ENCODE measurements at regions not wholly inside any gene's neighbourhood (a gene's known extent, or its start where the extent isn't known, plus 50 kb on each side); places are given as distances from the start of the nearest gene placed in this dataset.
"Not testable (repeated sequence)": the region's sequence is repeated elsewhere in the genome, so short reads cannot be mapped to it uniquely, and the experiment has no call there.

DNA sequence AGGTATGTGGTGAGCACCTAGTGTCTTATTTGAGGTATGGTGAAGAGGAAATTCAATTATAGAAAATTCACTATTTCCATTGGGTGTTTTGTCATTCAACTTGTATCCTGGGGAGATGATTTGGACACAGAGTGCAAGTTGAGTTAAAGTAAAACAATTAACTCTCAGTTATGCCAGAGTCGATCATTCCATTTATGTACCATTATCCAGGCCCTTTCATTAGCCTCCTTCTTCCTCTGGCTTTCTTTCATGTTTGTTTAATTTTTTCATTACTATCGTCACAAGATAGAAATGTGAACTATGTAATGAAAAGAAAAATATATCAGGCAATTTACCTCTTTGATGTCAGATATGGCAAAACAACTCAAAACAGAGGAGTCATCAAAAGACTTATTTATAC lies 1347.2 kb upstream of the NUDT12 start:
- no peak for DNase-seq

DNA sequence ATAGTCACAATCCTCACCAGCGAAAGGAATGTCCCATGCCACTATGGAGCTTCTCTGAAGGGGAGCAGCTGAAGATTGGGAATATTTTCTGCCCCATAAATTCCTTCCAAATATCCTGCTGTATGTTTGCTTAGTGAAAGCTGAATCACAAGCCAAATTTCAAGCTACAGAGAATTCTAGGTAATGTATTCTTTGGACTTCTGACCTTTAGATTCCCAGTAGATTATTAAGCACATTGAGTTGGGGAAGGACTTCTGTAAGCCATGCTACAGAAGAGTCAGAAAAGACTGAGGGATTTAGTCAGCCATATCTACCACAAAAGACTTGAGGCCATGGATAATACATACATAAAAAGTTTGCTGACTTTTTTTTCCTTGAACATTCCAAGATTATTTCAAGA lies 1342.0 kb upstream of the NUDT12 start:
- DNase-seq = no peak

DNA sequence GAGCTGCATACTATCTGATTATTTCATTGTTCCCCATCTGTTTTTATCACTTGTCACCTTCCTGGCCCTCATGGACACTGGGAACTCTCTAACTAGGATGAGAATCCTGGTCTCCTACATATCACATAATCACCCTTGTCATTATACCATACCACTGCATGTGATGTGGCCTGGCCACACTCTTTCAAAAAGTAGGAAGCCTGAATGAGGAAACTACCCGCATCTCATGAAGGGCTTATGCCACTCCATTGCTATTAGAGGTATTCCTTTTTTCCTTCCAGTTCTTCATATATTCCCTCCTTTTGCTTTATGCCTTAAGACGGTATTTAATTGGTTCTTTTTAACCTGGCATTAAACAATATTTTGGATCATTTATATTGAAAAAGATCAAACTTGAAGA lies 1341.4 kb upstream of the NUDT12 start:
- DNase-seq = no peak

DNA sequence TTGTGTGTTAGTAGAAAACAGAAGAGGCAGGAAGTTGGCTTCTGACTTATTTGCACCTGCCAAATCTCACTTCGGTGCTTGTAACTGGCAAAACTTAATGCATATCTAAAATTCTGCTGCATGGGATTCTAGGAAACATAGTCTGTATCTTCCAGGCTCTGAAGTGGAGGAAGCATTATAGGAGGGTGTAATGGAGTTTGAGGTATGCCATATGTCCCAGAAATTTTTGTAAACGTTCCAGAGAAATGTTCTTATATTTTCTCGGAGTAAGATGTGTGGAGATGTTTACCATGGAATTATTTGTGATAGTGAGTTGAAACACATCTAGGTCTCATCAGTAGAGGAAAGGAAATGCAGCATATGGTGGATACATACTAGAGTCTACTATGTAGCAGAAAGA lies 1329.0 kb upstream of the NUDT12 start:
- no peak for DNase-seq

DNA sequence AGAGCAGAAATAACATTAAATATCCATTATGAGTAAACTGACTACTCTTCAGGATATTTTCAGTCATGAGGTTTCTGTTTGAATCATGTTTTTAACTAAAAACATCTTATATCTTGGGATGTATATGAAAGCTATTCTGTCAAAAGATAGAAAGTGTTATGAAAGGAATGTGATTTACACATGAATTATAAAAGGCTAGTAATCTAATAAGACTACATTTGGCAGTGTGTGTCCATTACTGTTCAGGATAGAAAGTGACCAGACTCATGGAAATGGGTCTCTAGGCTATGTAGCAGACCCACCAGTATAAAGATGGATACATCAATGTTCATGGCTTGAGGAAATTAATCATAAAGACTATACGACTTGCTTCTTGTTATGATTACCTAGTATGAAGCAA lies 1328.2 kb upstream of the NUDT12 start:
- DNase-seq = no peak

DNA sequence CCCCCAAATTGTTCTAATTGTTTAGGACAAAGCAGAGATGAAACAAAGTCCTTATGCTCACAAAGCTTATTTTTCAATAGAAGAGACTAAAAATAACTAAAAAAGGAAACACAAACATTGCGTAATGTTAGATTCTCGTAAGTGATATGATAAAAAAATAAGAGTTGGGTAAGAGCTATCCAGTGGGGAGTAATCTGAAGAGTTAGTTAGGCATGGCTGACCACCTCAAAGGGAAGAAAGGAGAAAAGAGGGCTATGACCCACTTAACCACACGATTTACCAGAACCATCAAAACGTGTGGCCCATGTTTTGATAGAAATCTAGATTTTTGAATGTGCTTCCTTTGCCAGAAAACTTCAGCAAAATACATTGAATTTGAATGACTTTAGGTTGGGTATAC lies 1296.8 kb upstream of the NUDT12 start:
- DNase-seq = no peak

DNA sequence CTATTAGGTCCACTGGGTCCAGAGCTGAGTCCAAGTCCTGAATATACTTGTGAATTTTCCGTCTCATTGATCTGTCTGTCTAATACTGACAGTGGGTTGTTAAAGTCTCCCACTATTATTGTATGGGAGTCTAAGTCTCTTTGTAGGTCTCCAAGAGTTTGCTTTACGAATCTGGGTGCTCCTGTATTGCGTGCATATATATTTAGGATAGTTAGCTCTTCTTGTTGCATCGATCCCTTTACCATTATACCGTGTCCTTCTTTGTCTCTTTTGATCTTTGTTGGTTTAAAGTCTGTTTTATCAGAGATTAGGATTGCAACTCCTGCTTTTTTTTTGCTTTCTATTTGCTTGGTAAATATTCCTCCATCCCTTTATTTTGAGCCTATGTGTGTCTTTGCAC lies 1289.5 kb upstream of the NUDT12 start:
- DNase-seq = not testable (repeated sequence)

DNA sequence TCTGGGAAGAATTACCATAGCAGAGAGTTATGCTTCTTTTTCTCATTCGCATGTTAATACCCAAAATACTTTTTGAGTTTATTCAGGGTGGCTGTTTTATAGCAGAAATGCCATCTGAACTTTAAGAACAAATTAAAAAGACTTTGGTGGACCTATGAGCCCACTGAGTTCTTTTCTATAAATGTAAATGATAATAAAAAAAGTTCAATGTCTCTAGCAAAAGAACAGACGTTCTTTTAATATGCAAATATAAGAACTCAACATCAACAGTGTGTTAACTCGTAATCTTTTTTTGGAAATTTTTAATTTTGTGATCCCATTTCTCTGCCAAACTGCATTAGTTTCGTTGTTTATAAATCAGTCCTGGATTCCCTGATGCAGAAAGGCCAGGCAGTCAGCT lies 1283.0 kb upstream of the NUDT12 start:
- no peak for DNase-seq

DNA sequence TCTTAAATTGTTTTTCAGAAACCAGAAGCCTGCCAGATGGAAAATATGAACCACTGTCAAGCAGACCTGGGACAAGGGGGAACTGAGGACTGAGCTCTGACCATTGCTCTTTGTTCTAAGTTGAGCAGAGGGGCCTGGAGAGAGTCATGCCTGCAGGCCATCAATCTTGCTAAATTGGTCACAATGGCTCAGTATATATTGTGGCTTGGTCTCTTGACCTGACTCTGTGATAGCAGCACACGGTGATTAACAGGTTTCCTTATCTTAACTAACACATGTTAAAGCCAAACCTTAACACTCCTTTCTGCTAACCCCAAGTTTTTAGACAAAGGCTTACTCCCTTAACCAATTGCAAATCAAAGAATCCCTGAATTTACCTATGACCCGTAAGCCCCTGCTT lies 1281.2 kb upstream of the NUDT12 start:
- DNase-seq = no peak

DNA sequence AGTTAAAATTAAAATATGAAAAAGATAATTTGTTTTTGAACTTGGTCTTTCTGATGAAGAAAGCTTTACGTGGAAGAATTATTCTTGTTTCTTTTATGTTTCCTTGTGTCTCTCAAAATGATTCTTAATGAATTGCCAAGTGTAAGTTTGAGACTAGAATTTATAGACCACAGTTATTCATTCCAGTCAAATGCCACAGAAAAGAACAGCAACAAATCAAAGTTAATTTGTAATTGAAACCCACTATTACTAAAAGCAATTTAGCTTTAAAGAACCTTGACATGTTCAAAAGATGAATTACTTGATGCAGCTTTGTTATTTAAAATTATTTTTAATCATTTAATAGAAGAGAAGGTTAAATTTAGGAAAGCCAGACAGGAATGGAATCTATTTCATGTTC lies 1277.7 kb upstream of the NUDT12 start:
- no peak for DNase-seq

DNA sequence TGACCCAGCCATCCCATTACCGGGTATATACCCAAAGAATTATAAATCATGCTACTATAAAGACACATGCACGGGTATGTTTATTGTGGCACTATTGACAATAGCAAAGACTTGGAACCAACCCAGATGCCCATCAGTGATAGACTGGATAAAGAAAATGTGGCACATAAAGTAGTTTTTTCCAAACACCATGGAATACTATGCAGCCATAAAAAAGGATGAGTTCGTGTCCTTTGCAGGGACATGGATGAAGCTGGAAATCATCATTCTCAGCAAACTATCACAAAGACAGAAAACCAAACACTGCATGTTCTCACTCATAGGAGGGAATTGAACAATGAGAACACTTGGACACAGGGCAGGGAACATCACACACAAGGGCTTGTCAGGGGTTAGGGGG lies 1268.9 kb upstream of the NUDT12 start:
- DNase-seq = not testable (repeated sequence)

DNA sequence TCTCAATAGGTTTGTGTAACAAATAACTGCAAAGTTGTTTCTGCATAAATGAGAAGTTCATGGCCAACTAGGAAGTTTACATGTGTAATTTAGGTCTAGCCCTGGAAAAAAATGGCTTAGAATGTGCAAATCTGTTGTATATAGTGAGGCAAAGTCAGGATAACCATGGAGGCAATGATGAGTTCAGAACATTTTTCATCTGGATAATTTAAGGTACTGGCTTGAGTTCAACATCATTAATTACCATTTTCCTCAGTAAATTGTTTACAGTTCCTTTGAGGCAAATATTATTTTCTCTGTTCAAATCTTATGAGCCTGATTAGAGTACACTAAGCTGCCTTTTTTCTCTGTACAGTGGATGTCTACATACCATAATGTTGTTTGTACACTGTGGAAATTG lies 1259.0 kb upstream of the NUDT12 start:
- no peak for DNase-seq

DNA sequence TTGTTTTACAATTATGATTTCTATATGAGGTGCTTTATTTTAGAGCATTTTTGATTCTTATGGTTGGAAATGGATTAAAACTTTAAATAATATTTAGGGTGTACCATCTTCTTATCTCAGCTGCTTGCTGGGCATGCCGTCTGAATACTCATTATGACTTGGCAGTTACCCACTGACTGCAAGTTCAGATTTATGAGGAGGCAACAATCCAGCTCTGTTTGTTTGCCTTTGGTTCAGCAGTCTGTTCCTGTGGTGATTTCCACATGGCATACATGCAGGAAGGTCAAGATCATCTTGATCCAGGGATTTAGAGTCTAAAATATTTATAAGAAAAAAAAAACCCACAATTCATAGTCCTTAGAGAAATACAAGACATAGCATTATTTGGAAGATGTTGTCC lies 1254.5 kb upstream of the NUDT12 start:
- DNase-seq = no peak

DNA sequence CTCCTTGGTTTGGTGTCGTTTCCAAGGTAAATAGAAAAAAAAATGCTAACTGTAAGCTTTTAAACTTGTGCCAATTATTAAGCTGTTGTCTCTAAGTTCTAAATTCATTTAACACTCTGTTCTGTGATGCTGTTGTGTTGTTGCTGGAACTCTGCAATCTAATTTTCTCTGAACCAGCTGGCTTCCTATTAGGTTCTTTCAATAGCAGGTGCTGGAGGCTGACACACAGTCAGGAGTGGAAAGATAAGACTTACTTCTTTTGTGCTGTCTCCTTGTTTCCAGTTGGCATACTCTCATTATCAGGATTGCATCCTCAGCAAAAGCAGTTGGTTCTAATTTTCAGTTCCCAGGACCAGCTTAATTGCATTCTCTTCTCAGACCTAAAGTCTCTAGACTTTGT lies 1252.6 kb upstream of the NUDT12 start:
- no peak for DNase-seq

DNA sequence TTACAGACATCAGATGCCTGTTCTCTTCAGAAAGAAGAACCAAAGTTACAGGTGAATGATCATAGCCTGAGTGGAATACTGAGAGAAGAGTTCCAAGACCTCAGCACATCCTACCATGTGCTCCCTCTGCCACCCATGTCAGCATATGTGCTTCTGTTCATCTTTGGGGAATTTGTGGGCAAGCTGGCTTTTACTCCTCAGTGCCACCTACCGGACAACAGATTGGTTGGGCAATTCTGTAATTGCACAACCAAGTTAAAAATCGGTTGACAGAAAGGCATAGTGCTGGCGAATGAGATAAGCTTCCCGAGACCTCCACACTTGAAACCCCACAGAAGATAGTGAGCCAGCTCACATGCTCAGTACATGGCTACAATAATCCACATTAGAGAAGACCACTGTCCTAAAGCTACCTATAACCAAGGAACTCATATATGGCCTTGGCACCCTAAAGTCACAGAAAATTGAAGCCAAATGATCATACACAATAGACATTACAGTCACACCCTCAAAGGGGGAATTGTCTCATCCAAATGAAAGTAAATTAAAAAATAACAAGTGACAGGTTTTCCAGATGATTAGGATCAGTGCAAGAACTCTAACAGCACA lies 1238.0 kb upstream of the NUDT12 start:
- DNase-seq = no peak

DNA sequence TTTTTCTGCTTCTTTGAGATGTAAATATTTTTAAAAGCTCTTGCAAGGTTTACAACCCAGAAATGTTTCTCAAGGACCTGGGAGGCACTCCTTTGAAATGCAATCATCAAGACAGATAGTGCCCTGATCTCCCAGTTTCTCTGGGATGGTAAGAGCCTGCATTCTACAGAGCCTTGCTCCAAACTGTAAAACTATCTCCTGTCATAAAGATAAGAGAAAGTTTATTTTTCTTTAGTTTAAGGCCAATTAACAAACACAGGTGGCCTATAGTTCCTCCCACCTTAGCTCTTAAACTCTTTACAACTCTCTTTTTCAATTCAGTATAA lies 1231.1 kb upstream of the NUDT12 start:
- no peak for DNase-seq

DNA sequence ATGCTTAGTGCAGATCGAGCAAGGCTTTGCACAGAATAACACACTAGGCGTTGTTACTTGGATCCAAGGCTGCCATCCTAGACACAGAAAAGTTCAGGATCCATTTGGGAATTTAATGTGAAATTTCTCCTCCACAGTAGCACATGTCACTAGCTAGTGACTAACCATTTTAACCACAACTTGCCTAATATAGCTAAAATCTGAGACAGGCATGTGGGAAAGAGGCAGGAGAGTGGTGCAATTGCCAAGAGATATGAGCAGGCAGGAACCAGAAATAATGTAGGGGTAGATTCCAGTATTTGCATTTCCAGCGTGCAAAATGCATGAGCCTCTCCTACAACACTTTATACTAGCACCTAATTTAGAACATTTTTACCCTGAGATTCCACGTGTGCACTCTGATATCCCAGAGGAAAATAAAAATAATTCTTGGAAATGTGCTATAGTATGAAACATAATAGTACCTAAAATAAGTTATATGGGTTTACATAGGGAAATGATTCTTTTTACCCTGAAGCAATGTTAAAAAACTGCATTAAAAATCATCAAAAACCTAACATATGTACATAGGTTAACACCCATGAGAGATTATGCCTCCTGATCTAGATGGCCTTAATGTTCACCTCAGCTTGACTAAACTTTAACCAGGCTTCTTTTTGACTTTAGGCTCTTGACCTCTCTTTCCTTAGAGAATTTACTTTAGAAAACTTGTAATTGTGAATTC lies 1230.6 kb upstream of the NUDT12 start:
- DNase-seq = no peak

DNA sequence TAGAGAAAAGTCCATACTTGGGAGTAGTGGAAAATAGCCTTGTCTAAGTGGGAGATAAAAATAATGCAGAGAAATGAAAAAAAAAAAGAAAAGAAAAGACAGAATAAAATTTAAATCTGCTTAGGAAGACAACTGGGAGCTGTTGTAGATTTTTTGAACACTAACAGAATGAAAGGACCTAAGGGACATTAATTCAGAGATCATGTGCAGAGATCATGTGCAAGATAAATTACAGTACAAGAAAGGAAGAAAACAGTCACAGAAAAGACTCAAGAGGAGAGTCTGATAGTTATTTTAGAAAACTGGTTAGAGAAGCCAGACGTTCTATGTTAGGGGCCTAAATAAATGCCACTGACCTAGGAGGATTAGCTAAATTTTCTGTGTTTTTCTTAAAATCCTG lies 1226.8 kb upstream of the NUDT12 start:
- no peak for DNase-seq

DNA sequence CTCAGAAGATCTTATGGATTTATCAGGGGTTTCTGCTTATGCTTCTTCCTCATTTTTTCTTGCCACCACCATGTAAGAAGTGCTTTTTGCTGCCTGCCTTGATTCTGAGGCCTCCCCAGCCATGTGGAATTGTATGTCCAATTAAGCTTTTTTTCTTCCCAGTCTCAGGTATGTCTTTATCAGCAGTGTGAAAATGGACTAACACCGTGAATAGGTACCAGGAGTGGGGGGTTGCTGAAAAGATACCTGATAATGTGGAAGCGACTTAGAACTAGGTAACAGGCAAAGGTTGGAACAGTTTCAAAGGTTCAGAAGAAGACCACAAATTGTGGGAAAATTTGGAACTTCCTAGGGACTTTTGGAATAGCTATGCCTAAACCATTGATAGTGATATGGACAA lies 1222.5 kb upstream of the NUDT12 start:
- no peak for DNase-seq

DNA sequence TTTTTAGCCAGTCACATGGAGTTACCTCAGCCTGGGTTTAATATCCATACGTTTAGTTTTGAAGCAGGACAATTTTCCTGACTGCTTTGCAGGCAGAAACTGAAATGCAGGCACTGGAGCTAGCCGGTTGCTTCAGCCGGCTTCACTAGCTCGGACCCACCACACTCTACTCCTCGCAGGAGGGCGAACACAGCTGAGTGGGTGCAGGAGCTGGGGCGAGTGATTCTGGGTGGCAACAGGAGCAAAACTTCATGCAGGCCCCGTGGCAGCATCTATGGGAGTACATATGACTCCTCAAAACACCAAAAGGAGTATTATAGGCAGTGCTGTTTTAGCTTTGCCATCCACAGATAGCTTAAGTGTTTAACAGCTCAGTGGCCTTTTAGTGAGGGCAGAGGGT lies 1211.8 kb upstream of the NUDT12 start:
- no peak for DNase-seq

DNA sequence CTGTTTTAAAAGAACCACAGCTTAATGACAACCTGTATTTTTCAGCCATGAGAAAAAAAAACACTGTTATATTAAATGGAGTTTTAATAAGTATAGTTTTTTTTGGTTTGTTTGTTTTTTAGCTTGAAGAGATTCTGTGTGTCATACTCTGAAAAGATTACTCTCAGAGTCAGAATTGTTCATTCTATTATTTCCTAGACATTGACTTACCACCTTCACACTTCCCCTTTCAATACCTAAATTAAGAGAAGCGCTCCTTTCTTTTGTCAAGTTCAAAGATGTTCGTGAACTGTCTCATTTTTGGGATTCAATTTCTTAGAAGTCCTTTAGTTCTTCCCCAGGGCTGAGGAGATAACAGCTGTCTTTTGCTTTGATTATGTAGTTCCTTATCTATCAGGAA lies 1201.6 kb upstream of the NUDT12 start:
- DNase-seq = no peak

DNA sequence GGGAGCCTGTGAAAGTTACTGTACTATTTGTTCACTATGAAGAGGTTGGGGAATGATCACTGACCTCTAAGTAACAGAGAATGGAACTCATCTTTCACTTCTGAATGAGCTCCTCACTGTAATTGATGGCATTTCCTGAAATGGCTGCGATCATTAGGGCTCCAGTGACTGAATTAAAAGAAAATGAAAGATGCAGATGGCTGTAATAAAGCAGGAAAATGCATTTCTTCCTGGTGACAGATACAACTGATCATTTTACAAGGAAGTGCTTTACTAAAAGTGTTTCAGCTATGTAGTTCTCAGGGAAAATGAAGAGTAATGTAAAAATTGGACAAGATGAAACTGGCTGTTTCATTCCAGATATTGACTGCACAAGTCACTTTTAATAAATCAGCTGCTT lies 1200.6 kb upstream of the NUDT12 start:
- no peak for DNase-seq

DNA sequence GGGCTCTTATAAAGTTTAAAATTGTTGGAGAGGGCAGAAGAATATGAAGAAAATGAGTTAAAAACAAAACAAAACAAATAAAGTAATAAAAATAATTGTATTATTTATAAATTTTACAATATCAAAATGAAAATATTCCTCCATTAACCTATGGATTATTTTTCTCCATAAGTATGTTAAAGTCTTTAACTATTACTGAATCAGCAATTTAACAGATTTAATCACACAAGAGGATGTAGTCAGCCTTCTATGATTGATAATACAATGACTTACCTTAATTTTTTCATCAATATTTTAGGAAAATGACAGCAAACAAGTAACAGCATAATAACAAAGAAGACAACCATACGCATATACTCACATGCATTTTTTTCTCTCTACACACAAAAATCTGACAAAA lies 1195.3 kb upstream of the NUDT12 start:
- DNase-seq = no peak

DNA sequence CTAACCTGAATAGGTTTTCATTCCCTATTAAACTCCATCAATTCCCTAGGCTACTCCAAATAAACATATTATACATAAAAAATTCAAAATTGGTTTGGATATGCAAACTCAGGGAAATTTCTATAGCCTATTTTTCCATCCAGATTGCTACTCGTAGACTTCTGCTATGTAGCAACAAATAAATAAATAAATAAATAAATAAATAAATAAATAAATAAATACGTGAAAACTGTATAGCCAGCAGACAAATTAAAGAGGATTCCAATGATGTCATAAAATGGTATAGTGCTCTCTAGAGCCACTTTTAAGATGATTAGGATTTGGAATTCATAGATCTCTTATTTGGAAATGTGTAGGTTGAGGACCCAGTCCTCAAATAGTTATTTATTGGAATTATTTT lies 1193.2 kb upstream of the NUDT12 start:
- no peak for DNase-seq

DNA sequence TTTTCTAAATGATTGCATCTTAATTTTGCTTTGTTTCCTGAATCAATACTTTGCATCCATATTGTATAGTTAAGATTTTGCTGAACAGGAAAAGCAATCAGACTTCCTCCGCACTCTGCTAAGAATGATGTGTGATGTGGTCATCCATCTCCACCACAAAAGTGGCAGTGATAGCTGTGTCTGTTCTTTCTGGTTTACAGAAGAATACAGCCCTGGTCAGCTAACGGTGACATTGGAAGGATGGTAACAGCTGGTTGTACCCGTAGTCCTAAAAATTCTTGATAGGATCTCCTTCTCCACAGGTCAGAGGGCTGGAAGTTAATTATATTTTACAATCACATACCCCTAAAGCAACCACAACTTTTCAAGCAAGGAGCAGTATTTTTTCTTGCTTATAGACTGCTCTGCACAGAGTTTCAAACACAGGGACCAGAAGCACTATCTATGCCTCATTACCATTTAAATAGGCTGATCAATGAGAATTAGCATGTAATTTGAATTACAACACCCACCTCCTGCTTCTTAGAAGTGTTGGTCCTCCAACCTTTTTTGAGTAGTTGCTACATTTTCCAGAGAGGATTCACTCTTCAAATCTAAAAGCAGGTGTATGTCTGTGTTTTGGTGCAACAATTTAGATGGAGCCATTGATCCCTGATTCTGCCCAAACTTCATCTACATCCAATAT lies 1191.9 kb upstream of the NUDT12 start:
- no peak for DNase-seq

Data from GDM1 (cell line).